Cardiac fibroblast (primary cell): ENCODE measurements at regions not wholly inside any gene's neighbourhood (a gene's known extent, or its start where the extent isn't known, plus 50 kb on each side); places are given as distances from the start of the nearest gene placed in this dataset.

Experiments
- DNase-seq, 2 donors: peaks; one replicate each; pipeline versions ENCODE4 v3.0.0 to v3.0.0-alpha.2; 2010; ENCODE audit warnings: low read depth in 2 of 2
- H3K4me3 ChIP-seq, 2 donors: replicated peaks in 1 of 2; 1 replicate in 1 of 2; 2 replicates in 1 of 2; pipeline ENCODE4 v1.5.1; 2011; ENCODE audit warnings: low read depth in 2 of 2, low read length in 2 of 2, mild to moderate bottlenecking in 2 of 2, moderate library complexity in 1 of 2
- CTCF ChIP-seq: IDR thresholded peaks from one replicate; pipeline ENCODE4 v1.5.1; 2011; ENCODE audit warnings: low read depth, mild to moderate bottlenecking, low read length, inconsistent platforms

- DNase-seq = no peak
- H3K4me3 ChIP-seq = no peak overlapping the region
- TF ChIP-seq CTCF = no peak
Measured at GRCh38 chr5:125202871-125203438, 456.5 kb upstream of the ZNF608 start.

- DNase-seq = no peak
- no peak for TF ChIP-seq CTCF
- H3K4me3 ChIP-seq = no peak overlapping the region
Measured at GRCh38 chr5:125203912-125204311, 457.5 kb upstream of the ZNF608 start.

- no peak for DNase-seq
- H3K4me3 ChIP-seq = no peak overlapping the region
- TF ChIP-seq CTCF = no peak
Measured at GRCh38 chr5:125205601-125206225, 459.3 kb upstream of the ZNF608 start.

GRCh38 chr5:125207856-125208255 lies 461.4 kb upstream of the ZNF608 start:
- H3K4me3 ChIP-seq = no peak overlapping the region
- TF ChIP-seq CTCF = no peak
- no peak for DNase-seq

GRCh38 chr5:125209650-125210049 lies 463.2 kb upstream of the ZNF608 start:
- TF ChIP-seq CTCF = no peak
- DNase-seq = no peak

GRCh38 chr5:125210242-125210947 lies 464.0 kb upstream of the ZNF608 start:
- DNase-seq = peak in 1 of 2 donors; percentile 47
- TF ChIP-seq CTCF = no peak

More at GRCh38 chr5:125209650-125210049, 463.2 kb upstream of the ZNF608 start:
- H3K4me3 ChIP-seq = no peak overlapping the region

More at GRCh38 chr5:125210242-125210947, 464.0 kb upstream of the ZNF608 start:
- no peak overlapping the region for H3K4me3 ChIP-seq
